ENCODE measurements at regions not wholly inside any gene's neighbourhood (a gene's known extent, or its start where the extent isn't known, plus 50 kb on each side); places are given as distances from the start of the nearest gene placed in this dataset.
"Not testable (repeated sequence)": the region's sequence is repeated elsewhere in the genome, so short reads cannot be mapped to it uniquely, and the experiment has no call there.

DNA sequence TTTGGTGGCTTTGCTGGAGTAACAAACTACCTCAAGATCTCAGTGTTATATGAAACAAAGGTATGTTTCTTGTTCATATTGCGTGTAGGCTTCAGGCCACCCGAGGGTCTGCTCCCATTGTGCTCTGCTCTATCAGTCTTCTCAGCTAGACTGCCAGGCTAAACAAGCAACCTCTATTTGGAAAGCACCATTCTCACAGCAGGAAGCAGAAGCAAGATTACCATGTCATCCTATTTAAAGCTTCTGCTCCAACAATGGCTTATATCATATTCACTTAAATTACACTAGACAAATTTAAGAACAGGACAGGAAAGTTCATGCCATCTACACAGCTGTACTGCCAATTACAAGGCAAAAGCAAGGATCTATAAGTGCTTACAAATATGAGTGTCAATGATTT lies 385.8 kb downstream of the PPARGC1A start:
- no peak for DNase-seq

DNA sequence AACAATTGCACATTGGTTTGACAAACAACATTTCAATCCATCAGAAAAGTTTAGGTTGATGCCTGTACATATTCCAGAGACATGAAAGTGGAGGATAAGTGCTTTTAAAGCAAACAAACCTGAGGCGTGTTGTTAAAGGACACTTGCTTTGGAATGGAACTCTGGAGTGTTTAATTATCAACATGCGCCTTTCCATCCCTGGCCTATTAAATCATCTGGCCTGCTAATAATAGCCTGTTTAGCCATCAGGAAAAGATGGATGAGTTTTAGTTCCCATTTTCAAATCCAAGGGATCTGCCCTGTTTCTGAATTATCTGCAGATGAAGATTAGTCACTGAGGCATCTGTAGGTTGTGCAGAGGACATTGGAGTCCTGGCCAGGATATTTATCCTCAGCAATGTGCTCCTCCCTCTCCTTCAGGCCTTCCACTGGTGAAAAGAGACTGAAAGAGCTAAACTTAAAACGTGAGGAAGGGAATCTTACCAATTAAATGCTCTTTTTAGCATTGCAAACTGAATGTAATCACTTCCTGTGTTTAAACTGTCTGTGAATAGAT lies 388.9 kb downstream of the PPARGC1A start:
- no peak for DNase-seq

DNA sequence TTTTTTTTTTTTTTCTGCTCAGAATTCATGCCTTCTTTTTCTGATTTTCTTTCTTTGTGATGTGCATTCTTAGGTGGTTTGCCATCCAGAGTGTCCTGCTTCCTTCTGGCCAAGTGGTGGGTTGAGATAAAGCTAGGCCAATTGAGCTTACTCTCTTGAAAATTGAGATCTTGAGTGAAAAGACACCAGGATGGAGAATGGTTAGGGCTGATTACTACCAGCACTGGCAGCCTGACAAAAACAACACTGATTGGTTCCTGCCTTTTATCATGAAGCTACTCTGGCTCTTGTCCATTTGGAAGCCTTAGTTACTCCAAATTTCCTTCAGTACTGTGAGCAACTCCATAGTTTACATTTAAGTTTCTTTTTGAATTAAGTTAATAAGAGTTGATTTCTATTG lies 404.0 kb downstream of the PPARGC1A start:
- no peak for DNase-seq

DNA sequence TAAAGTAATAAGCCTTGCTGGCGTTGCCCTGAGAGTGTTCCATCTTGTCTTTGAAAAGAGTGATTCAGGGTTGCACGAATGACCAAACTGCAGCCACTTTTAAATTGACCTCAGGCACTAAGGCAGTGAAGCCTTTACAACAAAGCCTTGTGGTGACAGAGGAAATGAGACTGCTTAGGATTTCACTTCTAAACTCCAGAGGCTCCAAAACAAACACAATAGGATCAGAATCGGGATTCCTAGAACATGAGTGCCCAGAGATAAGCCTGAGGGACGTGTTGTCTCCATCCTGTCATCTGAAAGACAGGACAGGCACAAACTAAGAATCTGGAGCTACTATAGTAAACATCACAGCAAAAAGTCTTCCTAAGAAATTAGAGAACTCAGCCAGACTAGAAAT lies 405.2 kb downstream of the PPARGC1A start:
- DNase-seq, result no peak

DNA sequence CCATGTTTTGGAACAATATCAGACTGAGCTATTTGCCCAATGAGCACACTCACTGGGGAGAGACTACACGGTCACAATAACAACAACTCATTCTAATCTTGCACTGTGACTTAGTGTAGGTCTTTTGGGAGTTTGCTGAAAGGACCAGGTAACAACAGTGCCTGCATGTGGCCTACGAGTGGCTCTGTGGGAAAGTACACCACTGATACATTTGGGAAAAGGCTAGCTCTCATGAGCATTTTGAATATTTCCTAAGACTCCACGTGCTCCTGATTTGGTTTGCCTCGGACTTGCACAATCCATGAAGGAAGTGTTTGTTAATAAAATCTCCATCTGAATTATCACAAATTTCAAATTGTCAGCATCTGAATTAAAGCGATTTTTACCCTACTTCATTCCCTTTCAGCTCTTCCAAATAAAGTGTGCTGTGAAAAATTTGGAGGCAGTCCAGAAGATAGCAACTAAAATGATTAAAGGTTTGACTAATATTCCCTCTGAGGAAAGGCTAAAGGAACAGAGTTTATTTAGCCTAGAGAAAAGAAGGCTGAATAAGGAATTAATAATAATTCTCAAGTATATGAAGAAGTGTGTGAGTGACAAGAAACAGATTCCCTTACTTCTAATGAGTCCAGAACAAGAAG lies 406.4 kb downstream of the PPARGC1A start:
- no peak for DNase-seq

DNA sequence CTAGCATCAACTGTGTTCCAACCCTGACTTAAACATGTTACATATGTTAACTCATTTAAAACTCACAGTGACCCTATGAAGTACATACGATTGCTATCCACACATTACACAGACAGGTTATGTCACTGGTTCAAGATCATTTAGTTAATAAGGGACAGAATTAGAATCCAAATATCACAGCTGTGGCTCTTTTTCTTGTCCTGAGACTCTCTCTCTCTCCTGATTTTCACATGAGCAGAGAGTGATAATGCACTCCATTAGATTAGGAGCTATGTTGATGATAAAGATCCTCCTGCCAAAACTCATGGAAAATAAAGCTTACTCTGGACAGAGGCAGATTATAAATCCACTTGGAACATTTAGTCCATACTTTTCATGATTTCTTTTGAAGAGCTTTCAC lies 408.3 kb downstream of the PPARGC1A start:
- no peak for DNase-seq

DNA sequence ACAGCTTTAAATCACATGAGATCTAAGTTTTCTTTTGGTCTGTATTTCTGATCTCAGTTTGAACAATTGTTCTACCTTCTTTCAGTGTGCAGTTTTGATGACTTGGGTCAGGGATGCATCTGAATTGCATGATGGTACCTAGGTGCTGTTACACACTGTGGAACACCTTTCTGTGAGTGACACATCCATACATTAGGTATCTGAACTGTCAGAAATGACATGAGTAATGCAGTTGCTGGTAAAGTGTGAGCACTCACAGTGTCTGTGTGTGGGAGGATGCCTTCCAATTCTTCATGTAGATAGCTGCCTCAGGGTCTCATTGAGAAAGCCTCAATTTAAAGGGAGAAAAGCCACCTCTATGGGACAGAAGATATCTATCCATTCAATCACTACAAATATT lies 411.9 kb downstream of the PPARGC1A start:
- DNase-seq, result no peak

DNA sequence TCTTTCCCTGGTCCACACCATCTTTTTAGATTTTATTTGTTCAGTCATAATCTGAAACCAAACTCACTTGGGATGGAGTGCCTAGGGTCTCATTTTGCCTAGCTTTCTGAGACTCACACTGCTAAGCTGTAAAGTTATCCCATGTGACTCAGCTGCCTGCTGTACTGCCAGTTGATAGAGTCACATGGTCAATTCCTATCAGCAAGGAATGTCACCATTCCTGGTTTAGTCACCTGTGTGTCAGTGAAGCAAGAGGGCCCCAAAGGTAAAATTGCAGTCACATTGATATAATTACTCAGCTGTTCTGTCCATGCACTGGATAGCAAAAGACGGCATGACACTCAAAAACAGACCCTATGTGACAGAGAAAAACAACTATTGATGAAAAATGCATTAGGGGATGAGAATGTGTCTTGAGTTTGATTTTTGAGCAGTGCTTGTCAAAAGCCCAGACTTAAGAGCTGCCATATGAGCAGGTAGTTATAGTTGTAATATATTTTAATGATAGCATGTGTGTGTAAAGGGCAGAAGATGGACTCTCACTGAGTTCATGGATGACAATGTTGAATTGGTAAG lies 413.2 kb downstream of the PPARGC1A start:
- no peak for DNase-seq

DNA sequence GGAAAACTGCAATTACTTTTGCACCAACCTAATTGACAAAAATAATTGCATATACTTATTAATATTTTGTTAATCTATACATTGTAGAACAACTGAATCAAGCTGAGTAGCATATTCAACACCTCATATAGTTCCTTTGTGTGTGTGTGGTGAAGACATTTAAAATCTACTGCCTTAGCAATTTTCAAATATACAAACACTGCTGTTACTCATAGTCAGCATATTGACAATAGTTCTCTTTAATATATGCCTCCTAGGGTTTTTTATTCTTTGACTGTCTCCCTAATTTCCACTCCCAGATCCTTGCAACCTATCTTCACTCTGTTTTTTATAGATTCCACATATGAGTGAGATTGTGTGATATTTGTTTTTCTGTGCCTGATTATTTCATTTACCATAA lies 426.8 kb downstream of the PPARGC1A start:
- DNase-seq, result no peak

DNA sequence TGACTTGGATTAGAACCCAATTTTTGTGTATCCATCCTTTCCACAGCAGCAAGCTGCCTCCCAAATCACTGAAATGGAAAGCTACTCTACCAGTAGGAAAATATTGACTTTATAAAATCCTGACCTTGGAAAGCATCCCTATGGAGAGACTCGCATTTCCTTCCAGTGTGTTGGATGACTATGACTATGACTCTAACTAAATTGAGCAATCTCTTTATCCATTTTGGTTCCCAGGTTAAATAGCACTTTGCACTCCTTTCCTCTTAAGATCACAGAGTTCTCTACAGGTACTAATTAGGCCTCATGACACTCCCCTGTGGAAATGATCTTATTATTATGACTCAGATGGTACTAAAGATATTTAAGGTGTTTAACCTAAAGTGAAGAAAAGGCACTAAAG lies 431.8 kb downstream of the PPARGC1A start:
- DNase-seq, result no peak

DNA sequence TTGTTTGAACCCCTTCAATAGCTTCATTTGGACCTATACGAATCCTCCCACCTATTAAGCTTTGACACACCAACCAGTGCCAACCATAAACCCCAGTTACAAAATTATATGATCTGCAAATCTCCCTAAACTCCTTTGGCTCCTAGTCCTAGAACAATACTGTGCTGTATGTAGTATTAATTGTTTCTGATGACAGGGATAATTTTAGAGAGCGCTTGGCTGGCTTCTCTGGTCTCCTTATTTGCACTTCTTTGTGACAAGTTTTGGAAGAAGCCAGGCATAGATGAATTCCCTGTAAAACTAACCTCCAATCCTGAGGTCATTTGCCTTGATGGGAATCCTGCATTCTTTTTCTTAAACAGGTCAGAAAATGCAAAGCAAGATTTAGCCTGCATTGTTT lies 433.0 kb downstream of the PPARGC1A start:
- DNase-seq, result no peak

DNA sequence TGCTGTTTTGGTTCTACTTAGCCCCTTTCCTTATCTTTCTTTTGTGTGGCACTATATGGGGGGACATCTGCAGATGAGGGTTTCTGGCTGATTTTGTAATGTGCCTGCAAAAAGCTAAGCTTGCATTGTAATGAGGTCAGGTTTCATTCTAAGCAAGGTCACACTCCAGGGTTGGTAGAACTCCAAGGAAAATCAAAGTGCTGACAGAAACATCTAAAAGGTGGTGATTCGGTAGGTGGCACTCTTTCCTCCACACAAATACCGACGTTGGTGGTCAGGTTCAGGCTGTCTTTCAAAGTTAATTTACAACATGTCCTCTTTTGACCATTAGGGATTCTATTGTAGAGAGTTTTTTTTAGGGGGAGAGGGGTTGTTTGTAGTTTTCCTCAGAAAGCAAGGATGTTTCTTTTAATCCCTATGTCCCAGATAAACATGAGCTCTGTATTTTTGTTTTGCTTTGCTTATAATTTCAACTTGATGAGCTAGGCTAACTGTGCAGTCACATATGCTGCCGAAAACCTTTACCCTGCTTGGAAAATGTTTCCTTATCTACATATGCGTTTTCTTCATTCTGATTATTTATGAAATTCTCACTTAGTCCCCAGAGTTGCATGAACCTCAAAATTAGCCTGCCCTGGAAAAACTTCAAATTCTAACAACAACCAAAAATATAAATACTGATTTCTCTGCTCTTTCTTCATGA lies 434.2 kb downstream of the PPARGC1A start:
- DNase-seq, result no peak

DNA sequence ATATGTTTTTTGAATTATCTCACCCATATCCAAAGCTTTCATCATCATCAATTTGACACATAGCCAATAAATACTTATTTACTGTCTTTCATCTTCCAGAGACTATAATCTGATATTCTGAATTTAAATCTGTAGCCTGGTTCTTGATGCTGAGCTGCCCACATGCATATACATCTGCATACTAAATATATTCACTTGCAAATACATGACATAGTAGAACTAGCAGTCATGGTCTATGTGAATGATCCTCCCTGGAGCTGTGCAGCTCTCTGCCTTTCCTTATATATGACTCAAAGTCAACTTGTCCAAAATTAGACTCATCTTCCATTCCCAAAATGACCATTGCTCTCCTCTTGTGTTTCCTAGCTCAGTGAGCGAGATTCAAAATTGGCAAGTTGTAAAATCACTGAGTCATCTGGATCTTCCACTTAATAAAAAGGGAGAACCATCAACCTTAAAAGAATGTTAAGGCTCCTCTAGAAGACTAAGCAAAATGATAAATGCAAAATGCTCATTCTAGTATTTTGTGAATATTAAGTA lies 448.2 kb downstream of the PPARGC1A start:
- no peak for DNase-seq

DNA sequence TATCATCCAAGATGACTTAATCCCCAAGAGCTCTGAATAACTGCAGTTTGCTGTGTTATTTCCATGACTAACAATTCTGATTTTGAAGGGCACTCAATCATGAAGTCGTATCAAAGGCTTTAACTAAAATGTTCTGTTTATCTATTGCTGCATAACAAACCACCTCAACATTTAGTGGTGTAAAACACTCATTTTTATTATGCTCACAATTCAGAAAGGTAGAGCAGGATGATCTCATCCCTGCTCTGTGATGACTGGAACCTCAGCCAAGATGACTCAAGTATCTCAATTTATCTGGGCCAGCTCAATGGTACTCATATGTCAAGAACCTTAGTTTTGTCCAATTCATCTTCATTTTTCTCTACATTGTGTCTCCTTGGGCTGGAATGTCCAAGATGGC lies 451.1 kb downstream of the PPARGC1A start:
- no peak for DNase-seq

DNA sequence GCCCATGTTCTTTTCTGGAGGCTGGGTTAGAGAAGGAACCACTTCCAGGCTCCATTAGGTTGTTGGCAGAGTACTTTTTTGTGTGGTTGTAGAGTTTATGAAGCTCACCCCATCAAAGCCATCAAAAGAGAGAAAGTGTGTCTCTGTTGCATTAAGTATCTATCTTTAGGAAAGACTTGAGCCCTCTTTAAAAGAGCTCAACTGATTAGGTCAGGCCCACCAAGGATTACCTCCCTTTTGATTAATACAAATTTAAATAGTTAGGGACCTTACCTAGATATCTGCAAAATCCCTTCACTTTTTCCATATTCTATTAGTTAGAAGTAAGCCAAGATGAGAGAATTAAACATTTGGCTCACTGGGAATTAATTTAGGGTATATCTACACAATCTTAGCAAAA lies 460.4 kb downstream of the PPARGC1A start:
- DNase-seq, result no peak

DNA sequence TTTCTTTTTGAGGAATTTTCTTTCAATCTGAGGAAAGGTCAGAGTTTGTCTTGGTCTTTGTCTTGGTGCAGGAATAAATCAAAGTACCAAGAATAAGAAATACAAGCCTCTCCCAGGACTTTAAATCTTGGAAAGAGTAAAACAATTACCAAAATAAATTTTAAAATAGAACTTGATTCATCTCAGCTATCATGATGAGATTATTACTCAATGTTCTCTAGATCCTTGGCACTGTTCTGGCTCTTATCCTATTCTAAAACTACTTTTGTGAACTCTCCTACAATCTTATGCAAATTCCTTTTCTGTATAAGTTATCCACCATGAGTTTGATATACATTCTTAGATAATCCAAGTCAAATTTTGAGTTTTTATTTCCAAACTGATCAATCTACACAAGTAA lies 464.3 kb downstream of the PPARGC1A start:
- DNase-seq, result no peak

DNA sequence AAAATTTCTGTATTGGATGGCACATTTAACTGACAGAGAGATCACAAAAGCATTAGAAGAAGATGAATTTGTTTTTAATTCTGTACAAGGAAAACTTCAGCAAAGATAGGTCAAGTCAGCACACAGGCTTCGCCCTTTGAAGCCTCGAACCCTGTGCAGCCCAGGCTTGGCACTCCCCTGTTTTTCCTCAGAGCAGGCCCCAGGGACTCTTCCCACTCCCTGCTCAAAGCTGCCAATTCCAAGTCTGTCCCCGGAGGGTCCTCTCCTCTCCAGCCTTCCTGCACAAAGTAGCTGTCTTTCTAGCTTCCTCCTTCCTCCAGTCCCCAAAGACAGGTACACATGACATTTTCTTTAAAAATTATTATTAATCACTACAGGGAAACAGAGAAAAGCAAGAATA lies 466.3 kb downstream of the PPARGC1A start:
- DNase-seq, result no peak

DNA sequence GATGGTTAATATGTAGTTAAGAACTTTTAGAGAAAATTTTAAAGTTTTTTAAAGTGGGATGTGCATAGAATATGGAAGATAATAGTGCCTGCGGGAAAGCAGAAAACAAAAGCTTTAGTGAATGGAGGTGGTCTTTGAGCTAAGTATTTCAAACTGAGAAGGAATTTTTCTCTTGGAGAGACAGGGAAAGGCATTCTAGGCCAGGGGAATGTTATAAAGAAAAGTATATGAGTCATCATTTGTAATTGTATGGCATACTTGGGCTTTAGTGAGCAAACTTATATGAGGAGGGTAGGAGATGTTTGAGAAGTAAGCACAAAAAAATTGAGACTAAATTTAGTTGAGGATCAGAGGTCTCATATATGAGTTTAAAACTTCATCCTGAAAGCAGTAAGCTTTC lies 467.0 kb downstream of the PPARGC1A start:
- DNase-seq, result no peak

DNA sequence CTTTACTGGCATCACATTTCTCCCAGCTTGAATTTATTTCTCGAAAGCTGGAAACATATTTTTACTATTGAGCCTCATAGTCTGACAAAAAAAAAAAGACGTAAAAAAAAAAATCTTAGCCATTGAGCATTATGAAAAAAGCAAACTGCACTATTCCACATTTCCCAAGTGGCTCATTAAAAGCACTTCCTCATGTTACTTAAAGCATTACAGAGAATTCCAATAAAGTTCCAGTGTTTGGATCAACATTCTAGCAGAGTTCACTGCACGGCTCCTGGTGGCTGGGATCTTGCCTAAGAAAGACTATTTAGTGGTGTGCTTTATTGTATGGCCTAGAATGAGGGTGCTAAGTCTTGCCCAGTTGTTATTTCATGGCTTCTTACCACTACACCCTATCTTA lies 476.2 kb downstream of the PPARGC1A start:
- no peak for DNase-seq

DNA sequence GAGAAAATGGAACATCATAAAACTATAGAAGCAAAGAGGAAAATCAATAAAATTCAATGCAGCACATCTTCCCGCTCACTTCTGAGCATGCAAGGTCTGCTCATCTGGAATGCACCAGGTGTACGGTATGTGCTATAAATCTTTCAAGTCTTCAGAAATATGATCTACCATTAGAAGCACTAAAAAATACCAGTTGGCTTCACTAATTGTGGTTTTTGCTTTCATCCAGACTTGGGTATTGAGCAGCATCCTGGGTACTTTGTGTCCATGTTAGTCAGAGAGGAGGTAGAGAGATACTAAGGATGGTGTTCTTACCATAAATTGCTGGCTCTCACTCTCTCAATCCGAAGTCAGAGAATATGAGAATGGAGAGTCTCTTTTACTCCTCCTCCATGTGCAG lies 477.1 kb downstream of the PPARGC1A start:
- no peak for DNase-seq

DNA sequence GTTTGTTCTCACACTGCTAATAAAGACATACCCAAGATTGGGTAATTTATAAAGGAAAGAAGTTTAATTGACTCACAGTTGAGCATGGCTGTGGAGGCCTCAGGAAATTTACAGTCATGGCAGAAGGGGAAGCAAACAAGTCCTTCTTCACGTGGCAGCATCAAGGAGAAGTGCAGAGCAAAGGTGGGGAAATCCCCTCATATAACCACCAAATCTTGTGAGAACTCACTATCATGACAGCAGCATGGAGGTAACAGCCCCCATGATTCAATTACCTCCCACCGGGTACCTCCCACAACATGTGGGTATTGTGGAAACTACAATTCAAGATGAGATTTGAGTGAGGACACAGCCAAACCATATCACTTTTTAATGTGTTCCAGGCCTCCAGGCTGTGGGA lies 480.9 kb downstream of the PPARGC1A start:
- DNase-seq, result not testable (repeated sequence)

DNA sequence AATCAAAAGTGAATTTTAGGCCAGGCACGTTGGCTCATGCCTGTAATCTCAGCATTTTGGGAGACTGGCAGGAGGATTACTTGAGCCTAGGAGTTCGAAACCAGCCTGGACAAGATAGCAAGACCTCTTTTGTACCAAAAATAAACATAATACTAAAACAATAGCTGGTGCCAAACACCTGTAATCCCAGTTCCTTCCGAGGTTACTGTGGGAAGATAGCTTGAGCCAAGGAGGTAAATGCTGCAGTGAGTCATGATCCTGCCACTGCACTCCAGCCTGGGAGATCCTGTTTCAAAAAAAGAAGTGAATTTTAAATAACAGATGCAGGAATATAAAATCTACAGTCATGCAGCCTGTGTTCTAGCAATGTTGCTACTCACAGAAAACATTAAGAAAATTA lies 488.3 kb downstream of the PPARGC1A start:
- DNase-seq, result no peak

DNA sequence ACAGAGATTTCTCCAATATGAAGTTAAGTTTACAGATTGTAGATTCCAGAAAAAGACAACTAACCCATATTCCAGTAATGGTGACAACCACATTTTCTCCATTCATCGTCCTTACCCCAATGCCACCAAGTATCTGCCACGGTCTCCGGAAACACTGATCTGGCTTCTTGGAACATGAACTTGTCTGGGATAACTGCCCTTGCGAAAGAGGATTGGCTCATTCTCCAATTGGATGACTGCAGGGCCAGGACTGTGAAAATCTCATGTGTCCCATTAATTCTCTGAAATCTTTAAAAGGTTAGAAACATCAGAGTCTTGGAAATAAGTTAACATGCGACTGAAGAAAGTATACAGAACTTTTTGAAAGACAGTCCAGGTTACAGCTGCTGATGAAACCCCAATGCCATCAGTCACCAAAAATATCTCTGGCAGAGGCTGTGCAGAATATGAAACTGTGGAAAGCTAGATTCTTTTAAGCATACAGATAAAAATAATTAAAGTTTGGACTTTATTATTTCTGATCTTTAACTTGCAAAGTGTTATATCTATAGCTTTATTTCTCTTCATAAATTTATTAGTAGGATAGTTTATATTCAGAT lies 496.9 kb downstream of the PPARGC1A start:
- no peak for DNase-seq

DNA sequence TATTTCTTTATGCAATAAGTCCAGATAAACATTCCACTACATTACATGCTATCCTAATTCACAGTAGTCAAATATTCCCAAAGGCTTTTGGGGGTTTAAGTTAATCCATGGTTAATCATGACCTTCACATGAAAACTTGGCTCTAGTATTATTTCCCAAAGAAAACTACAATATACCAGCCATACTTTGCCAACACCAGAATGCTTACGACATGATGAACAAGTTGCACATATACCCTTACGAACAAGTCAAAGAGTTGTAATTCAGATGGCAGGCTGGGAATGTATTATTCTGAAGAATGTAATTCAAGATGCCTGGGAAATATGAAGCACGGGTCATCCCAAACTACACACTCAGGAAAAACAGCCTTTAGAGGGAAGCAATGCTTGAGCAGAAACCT lies 499.6 kb downstream of the PPARGC1A start:
- DNase-seq, result no peak

Measured in 8988T (cell line).